ENCODE measurements at regions not wholly inside any gene's neighbourhood (a gene's known extent, or its start where the extent isn't known, plus 50 kb on each side); places are given as distances from the start of the nearest gene placed in this dataset.
A peak's percentile ranks its signal among the peaks of the same experiment; 100 is the strongest.

- CTCF ChIA-PET = interaction anchor here (0.8 kb wide), 1 partner anchor 129 kb away, joined by 7 read pairs; no protein-coding TSS in a partner anchor
Observed at GRCh38 chr21:28783641-28784185, 209.0 kb downstream of the LTN1 start.

DNA sequence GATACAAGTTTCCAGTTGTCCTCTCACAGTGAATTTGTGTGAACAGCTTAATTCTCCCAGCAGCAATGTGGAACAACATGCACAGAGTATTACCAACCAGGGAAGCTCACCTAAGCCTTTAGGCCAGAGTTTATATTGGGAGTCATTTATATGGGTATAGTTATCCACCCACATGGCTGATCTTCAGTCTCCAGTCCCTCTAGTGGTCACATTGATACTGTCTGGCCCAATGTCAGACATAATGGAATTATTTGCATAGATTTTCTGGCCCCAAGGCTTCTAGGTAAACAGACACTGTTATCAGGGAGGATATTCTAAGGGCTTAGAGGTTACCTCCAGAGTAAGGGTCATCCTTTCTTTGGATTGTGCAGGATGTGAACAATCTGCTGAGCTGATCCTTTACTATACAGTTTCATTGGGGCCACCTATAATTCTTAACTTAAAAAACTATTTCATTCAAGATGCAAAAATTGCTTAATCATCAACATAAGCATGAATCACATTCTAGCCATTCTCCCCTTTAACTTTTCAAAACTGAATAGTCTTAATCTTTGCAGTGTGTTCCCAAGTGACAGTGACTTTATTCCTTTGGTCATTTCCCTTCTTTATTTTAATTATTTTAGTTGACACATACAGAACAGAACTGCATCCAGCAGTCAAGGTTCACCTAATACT, 210.9 kb downstream of the LTN1 start:
- DNase-seq (ENCODE audit: low read depth, low spot score) (no peak), ATAC-seq (no peak)
- H3K4me1 ChIP-seq (ENCODE audit: control insufficient read depth, insufficient read depth, low read length) = no peaks in the 10 kb centered on the region
- in situ Hi-C loops (cut with HindIII; ENCODE audit: low pct_unique_long_range_greater_than_20kb, low sequenced_read_pairs) = no loop called here
- no TSS peak for BruUV-seq (replicated peaks)
- no peaks in the 10 kb centered on the region for H3K27me3 ChIP-seq (ENCODE audit: control insufficient read depth, insufficient read depth, low read length)
- no peaks in the 10 kb centered on the region for H3K9me3 ChIP-seq (ENCODE audit: control insufficient read depth, insufficient read depth, low read depth, low read length)
- ChIA-PET CTCF (no interaction called here), POLR2A (no interaction called here)
- no peak overlapping the region for H3K4me3 ChIP-seq (ENCODE audit: low read depth in 2 of 2, low read length in 2 of 2)
- intact Hi-C loops (cut with micrococcal nuclease; ENCODE audit: unreplicated experiment) = no loop called here
- no peaks in the 10 kb centered on the region for H3K36me3 ChIP-seq (ENCODE audit: control insufficient read depth, insufficient read depth, low read length)
- no peak overlapping the region for H3K27ac ChIP-seq (ENCODE audit: low read length)
- TF ChIP-seq TCF7L2 (IDR thresholded peaks at IDR 0.05; ENCODE audit: low read depth, low read length) = no peak
- TF ChIP-seq, protein P1, sequence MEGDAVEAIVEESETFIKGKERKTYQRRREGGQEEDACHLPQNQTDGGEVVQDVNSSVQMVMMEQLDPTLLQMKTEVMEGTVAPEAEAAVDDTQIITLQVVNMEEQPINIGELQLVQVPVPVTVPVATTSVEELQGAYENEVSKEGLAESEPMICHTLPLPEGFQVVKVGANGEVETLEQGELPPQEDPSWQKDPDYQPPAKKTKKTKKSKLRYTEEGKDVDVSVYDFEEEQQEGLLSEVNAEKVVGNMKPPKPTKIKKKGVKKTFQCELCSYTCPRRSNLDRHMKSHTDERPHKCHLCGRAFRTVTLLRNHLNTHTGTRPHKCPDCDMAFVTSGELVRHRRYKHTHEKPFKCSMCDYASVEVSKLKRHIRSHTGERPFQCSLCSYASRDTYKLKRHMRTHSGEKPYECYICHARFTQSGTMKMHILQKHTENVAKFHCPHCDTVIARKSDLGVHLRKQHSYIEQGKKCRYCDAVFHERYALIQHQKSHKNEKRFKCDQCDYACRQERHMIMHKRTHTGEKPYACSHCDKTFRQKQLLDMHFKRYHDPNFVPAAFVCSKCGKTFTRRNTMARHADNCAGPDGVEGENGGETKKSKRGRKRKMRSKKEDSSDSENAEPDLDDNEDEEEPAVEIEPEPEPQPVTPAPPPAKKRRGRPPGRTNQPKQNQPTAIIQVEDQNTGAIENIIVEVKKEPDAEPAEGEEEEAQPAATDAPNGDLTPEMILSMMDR (IDR thresholded peaks at IDR 0.05) = peak; percentile 40

More at GRCh38 chr21:28783641-28784185, 209.0 kb downstream of the LTN1 start:
- ATAC-seq = no peak
- Histone ChIP-seq H3K9me3 (ENCODE audit: control insufficient read depth, insufficient read depth, low read depth, low read length) (no peaks in the 10 kb centered on the region), H3K36me3 (ENCODE audit: control insufficient read depth, insufficient read depth, low read length) (no peaks in the 10 kb centered on the region), H3K27me3 (ENCODE audit: control insufficient read depth, insufficient read depth, low read length) (no peaks in the 10 kb centered on the region), H3K4me3 (ENCODE audit: low read depth in 2 of 2, low read length in 2 of 2) (no peak overlapping the region), H3K4me1 (ENCODE audit: control insufficient read depth, insufficient read depth, low read length) (no peaks in the 10 kb centered on the region), H3K27ac (ENCODE audit: low read length) (no peak overlapping the region)
- POLR2A ChIA-PET = no interaction called here
- TF ChIP-seq POLR2AphosphoS5 (IDR thresholded peaks at IDR 0.05; ENCODE audit: low read depth, low read length) = no peak
- TF ChIP-seq, protein P1 (IDR thresholded peaks at IDR 0.05) = no peak
- no peak for TF ChIP-seq SIN3A (IDR thresholded peaks at IDR 0.05; ENCODE audit: borderline replicate concordance, insufficient read depth, low read depth, low read length)
- no peak for TF ChIP-seq TCF7L2 (IDR thresholded peaks at IDR 0.05; ENCODE audit: low read depth, low read length)
- no peak for TF ChIP-seq REST (IDR thresholded peaks at IDR 0.05; ENCODE audit: insufficient read depth in 1 of 2, low read depth in 2 of 2, low read length in 1 of 2)
- no TSS peak for BruUV-seq (replicated peaks)
- in situ Hi-C loops (cut with HindIII; ENCODE audit: low pct_unique_long_range_greater_than_20kb, low sequenced_read_pairs) = no loop called here
- no peak for DNase-seq (ENCODE audit: low read depth, low spot score)
- intact Hi-C loops (cut with micrococcal nuclease; ENCODE audit: unreplicated experiment) = no loop called here
